ENCODE measurements at regions not wholly inside any gene's neighbourhood (a gene's known extent, or its start where the extent isn't known, plus 50 kb on each side); places are given as distances from the start of the nearest gene placed in this dataset.

DNA sequence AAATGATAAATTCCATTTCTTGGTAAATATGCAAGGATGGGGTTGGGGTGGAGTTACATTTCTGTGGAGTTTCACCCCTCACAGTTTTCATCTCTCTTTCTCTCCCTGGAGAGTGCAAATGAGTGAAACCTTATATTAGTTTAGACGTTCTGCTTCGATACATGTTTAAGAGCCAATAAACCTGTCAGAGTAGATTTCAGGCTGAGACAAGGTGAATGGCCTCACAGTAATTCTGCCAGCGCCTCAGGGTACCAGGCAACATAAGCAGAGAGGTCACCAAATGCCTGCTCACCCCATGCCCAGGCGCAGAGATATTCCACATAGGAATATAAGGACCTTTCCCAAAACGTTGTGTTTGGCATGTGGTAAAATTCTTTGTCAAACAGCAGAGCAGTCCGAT is 154.9 kb upstream of the VLDLR start:
- H3K27ac ChIP-seq (ENCODE audit: low read depth in 1 of 2, low read length in 2 of 2) = no peak overlapping the region
- intact Hi-C loops (cut with DNase I) = no loop called here
- WGBS, 2 donors = 68 to 73% methylated on average over 6 of the region's 6 CpGs
- H3K4me1 ChIP-seq (ENCODE audit: control insufficient read depth in 1 of 2, insufficient read depth in 2 of 2, low read length in 2 of 2) = no peaks in the 10 kb centered on the region
- DNase-seq (no peak), ATAC-seq (ENCODE audit: low FRiP score) (no peak)
- no peaks in the 10 kb centered on the region for H3K36me3 ChIP-seq (ENCODE audit: control insufficient read depth in 1 of 2, insufficient read depth in 2 of 2, low read length in 1 of 2)
- H3K9me3 ChIP-seq (ENCODE audit: control insufficient read depth, low read length) = no peaks in the 10 kb centered on the region
- no peak overlapping the region for H3K4me3 ChIP-seq (ENCODE audit: low read length in 2 of 2)
- no peaks in the 10 kb centered on the region for H3K27me3 ChIP-seq (ENCODE audit: control insufficient read depth in 1 of 2, insufficient read depth in 2 of 2, low read length in 1 of 2)

DNA sequence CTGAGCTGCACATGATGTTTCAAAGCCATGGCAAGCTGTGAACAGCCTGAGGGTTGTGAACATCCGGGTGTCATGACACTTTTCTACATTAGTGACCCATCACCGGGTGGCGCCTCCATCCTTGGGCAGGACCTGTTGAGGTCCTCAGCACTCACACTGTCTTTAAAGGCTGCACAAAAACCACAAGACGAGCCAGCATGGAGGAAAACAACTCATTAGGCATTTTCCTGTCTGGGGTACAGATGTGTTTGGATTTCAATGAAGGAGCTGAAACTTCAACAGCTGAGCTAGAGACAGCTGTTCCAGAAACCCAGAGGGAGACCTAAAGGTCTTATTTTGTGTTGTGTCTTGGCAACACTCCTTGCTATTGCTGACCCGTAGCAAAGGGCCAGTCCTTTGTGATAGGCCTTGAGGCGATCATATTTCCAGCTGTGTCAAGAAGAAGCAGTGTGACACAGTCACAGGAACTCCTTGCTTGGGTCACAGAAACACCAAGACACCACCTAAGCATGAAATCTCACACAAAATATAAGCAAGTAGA is 151.8 kb upstream of the VLDLR start:
- WGBS, 2 donors = 54 to 61% methylated on average over 6 of the region's 6 CpGs
- Histone ChIP-seq H3K9me3 (ENCODE audit: control insufficient read depth, low read length) (no peaks in the 10 kb centered on the region), H3K36me3 (ENCODE audit: control insufficient read depth in 1 of 2, insufficient read depth in 2 of 2, low read length in 1 of 2) (no peaks in the 10 kb centered on the region), H3K27ac (ENCODE audit: low read depth in 1 of 2, low read length in 2 of 2) (no peak overlapping the region), H3K27me3 (ENCODE audit: control insufficient read depth in 1 of 2, insufficient read depth in 2 of 2, low read length in 1 of 2) (no peaks in the 10 kb centered on the region), H3K4me1 (ENCODE audit: control insufficient read depth in 1 of 2, insufficient read depth in 2 of 2, low read length in 2 of 2) (no peaks in the 10 kb centered on the region), H3K4me3 (ENCODE audit: low read length in 2 of 2) (no peak overlapping the region)
- no peak for DNase-seq
- peak; percentile 36 for ATAC-seq (ENCODE audit: low FRiP score)
- intact Hi-C loops (cut with DNase I) = loop anchor here in 1 of 2 donors (10.0 kb wide), 1 partner anchor 365 kb away; no protein-coding TSS in a partner anchor

DNA sequence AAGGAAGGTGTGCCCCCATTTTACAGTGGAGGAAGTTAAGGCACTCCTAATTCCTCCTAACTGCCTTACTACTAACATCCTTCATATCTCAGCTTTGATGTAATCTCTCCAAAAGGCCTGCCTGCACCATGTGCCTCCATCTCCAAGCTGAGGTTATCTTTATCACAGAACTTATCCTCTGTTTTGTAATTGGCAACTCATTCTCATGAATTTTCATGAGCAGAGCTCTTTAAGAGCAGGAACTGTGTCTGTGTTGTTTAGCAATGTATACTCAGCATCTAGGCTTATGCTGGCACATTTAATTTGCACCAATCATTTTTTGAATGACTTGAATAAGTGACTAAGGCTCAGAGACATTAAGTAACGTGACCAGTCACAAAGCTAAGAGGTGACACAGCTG is 147.9 kb upstream of the VLDLR start:
- Histone ChIP-seq H3K4me1 (ENCODE audit: control insufficient read depth in 1 of 2, insufficient read depth in 2 of 2, low read length in 2 of 2) (no peaks in the 10 kb centered on the region), H3K36me3 (ENCODE audit: control insufficient read depth in 1 of 2, insufficient read depth in 2 of 2, low read length in 1 of 2) (no peaks in the 10 kb centered on the region), H3K27me3 (ENCODE audit: control insufficient read depth in 1 of 2, insufficient read depth in 2 of 2, low read length in 1 of 2) (no peaks in the 10 kb centered on the region), H3K27ac (ENCODE audit: low read depth in 1 of 2, low read length in 2 of 2) (no peak overlapping the region), H3K4me3 (ENCODE audit: low read length in 2 of 2) (no peak overlapping the region), H3K9me3 (ENCODE audit: control insufficient read depth, low read length) (no peaks in the 10 kb centered on the region)
- intact Hi-C loops (cut with DNase I) = loop anchor here in 1 of 2 donors (10.0 kb wide), 1 partner anchor 361 kb away; no protein-coding TSS in a partner anchor
- WGBS, 2 donors = 79 to 84% methylated on average over 1 of the region's 1 CpG
- DNase-seq (no peak), ATAC-seq (ENCODE audit: low FRiP score) (no peak)

DNA sequence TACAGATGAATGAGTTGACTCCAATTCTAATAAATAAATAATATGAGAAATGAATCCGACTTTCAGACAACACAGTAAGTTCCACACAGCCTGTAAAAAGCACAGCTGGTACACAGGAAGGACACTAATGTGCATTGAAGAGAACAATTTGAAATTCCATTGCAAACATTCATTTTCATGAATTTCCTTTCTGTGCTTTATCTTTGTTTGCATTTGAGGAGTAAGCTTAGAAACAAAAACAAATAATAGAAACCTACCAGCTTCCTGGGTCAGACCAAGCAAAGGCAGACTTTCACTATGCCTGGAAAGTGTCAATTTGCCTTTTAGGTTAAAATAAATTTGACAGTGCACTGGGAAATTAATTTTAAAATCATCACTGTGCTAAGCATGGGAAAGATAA is 143.8 kb upstream of the VLDLR start:
- no peak for DNase-seq
- Histone ChIP-seq H3K36me3 (ENCODE audit: control insufficient read depth in 1 of 2, insufficient read depth in 2 of 2, low read length in 1 of 2) (no peaks in the 10 kb centered on the region), H3K27ac (ENCODE audit: low read depth in 1 of 2, low read length in 2 of 2) (no peak overlapping the region), H3K4me3 (ENCODE audit: low read length in 2 of 2) (no peak overlapping the region), H3K27me3 (ENCODE audit: control insufficient read depth in 1 of 2, insufficient read depth in 2 of 2, low read length in 1 of 2) (no peaks in the 10 kb centered on the region), H3K9me3 (ENCODE audit: control insufficient read depth, low read length) (no peaks in the 10 kb centered on the region), H3K4me1 (ENCODE audit: control insufficient read depth in 1 of 2, insufficient read depth in 2 of 2, low read length in 2 of 2) (no peaks in the 10 kb centered on the region)
- intact Hi-C loops (cut with DNase I) = loop anchor here in 1 of 2 donors (10.0 kb wide), 1 partner anchor 357 kb away; no protein-coding TSS in a partner anchor
- ATAC-seq (ENCODE audit: low FRiP score) = no peak
- WGBS, 2 donors = 58 to 71% methylated on average over 1 of the region's 1 CpG

DNA sequence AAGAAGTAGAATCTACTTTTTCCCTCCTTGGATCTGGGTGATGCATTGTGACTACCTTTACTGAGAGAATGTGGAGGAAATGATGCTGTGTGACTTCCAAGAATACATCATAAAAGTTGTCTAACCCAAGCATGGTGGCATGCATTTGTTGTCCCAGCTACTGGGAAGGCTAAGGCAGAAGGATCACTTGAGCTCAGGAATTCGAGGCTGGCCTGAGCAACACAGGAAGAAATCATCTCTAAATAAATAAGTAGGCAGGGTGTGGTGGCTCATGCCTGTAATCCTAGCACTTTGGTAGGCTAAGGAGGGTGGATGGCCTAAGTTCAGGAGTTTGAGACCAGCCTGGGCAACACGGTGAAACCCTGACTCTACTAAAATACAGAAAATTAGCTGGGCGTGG is 143.2 kb upstream of the VLDLR start:
- H3K36me3 ChIP-seq (ENCODE audit: control insufficient read depth in 1 of 2, insufficient read depth in 2 of 2, low read length in 1 of 2) = no peaks in the 10 kb centered on the region
- no peaks in the 10 kb centered on the region for H3K4me1 ChIP-seq (ENCODE audit: control insufficient read depth in 1 of 2, insufficient read depth in 2 of 2, low read length in 2 of 2)
- no peak for DNase-seq
- ATAC-seq (ENCODE audit: low FRiP score) = no peak
- 78 to 84% methylated on average over 3 of the region's 3 CpGs for WGBS, 2 donors
- no peak overlapping the region for H3K27ac ChIP-seq (ENCODE audit: low read depth in 1 of 2, low read length in 2 of 2)
- no peaks in the 10 kb centered on the region for H3K27me3 ChIP-seq (ENCODE audit: control insufficient read depth in 1 of 2, insufficient read depth in 2 of 2, low read length in 1 of 2)
- intact Hi-C loops (cut with DNase I) = loop anchor here in 1 of 2 donors (10.0 kb wide), 1 partner anchor 356 kb away; no protein-coding TSS in a partner anchor
- no peaks in the 10 kb centered on the region for H3K9me3 ChIP-seq (ENCODE audit: control insufficient read depth, low read length)
- H3K4me3 ChIP-seq (ENCODE audit: low read length in 2 of 2) = no peak overlapping the region

DNA sequence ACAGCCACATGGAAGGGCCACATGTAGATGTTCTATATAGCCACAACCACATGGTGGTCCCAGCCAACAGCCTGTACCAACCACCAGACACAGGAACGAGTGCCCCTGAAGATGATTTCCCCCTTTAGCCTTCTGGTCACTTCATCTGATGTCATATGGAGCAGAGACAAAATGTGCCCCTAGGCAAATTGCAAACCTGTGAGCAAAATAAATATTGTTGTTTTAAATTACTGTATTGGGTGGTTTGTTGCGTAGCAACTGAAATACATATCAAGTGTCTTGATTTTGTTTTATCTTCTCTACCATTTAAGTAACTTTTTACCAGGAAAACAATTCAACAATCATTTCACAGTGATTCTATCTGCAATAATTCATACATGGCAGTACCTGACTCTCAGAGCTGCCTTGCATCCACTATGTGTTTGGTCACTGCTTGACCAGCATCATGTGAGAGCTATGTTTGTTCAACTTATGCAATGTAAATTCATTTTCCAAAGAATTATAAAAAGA is 142.5 kb upstream of the VLDLR start:
- Histone ChIP-seq H3K4me1 (ENCODE audit: control insufficient read depth in 1 of 2, insufficient read depth in 2 of 2, low read length in 2 of 2) (no peaks in the 10 kb centered on the region), H3K9me3 (ENCODE audit: control insufficient read depth, low read length) (no peaks in the 10 kb centered on the region), H3K27ac (ENCODE audit: low read depth in 1 of 2, low read length in 2 of 2) (no peak overlapping the region), H3K36me3 (ENCODE audit: control insufficient read depth in 1 of 2, insufficient read depth in 2 of 2, low read length in 1 of 2) (no peaks in the 10 kb centered on the region), H3K4me3 (ENCODE audit: low read length in 2 of 2) (no peak overlapping the region), H3K27me3 (ENCODE audit: control insufficient read depth in 1 of 2, insufficient read depth in 2 of 2, low read length in 1 of 2) (no peaks in the 10 kb centered on the region)
- DNase-seq (no peak), ATAC-seq (ENCODE audit: low FRiP score) (no peak)
- intact Hi-C loops (cut with DNase I) = loop anchor here in 1 of 2 donors (10.0 kb wide), 1 partner anchor 356 kb away; no protein-coding TSS in a partner anchor
- 92 to 93% methylated on average over 2 of the region's 2 CpGs for WGBS, 2 donors

DNA sequence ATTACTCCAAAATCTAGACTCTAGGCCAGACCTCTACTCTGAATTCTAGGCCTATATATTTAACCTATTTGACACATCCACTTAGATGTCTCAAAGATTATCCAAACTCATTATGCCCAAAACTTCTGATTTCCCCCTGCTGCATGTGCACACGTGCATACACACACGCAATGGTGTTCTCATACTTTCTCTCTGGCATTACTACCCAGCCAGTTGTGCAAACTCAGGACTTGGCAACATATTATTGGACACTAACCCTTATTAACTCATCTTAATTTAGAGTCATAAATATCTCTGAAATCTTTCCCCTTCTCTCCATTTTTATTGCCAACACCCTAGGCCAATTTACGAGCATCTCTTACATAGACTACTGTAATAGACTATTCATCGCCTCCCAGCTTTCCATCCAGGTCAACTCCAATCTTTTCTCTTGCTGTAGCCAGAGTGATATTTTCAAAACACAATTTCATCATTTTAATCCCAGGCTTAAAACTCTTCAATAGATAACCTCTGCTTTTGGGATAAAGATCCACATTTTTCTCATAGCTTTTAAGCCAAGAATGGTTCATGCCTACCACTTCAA is 141.2 kb upstream of the VLDLR start:
- intact Hi-C loops (cut with DNase I) = loop anchor here in 1 of 2 donors (10.0 kb wide), 1 partner anchor 54 kb away; no protein-coding TSS in a partner anchor
- Histone ChIP-seq H3K9me3 (ENCODE audit: control insufficient read depth, low read length) (no peaks in the 10 kb centered on the region), H3K4me1 (ENCODE audit: control insufficient read depth in 1 of 2, insufficient read depth in 2 of 2, low read length in 2 of 2) (no peaks in the 10 kb centered on the region), H3K4me3 (ENCODE audit: low read length in 2 of 2) (no peak overlapping the region), H3K36me3 (ENCODE audit: control insufficient read depth in 1 of 2, insufficient read depth in 2 of 2, low read length in 1 of 2) (no peaks in the 10 kb centered on the region), H3K27me3 (ENCODE audit: control insufficient read depth in 1 of 2, insufficient read depth in 2 of 2, low read length in 1 of 2) (no peaks in the 10 kb centered on the region), H3K27ac (ENCODE audit: low read depth in 1 of 2, low read length in 2 of 2) (no peak overlapping the region)
- 97 to 98% methylated on average over 4 of the region's 4 CpGs for WGBS, 2 donors
- ATAC-seq (ENCODE audit: low FRiP score) (peak; percentile 52), DNase-seq (no peak)

DNA sequence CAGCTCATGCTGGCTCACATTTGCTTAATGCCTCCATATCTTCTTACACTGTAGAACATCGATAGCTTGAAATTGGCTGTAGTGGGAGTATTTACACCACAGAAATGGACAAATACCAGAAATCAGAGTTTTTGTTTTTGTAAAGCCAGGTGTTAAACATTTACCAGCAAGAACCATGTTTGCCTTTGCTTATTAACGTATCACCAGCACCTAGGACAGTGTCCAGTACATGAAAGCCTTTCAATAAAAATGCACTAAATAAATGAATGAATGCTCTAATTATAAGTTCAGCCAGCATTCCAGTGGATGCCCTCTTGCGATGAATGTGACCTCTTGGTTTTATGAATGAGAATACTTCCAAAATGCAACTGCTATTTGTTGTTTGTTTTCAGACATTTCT is 140.4 kb upstream of the VLDLR start:
- Histone ChIP-seq H3K27me3 (ENCODE audit: control insufficient read depth in 1 of 2, insufficient read depth in 2 of 2, low read length in 1 of 2) (no peaks in the 10 kb centered on the region), H3K4me1 (ENCODE audit: control insufficient read depth in 1 of 2, insufficient read depth in 2 of 2, low read length in 2 of 2) (no peaks in the 10 kb centered on the region), H3K36me3 (ENCODE audit: control insufficient read depth in 1 of 2, insufficient read depth in 2 of 2, low read length in 1 of 2) (no peaks in the 10 kb centered on the region), H3K27ac (ENCODE audit: low read depth in 1 of 2, low read length in 2 of 2) (no peak overlapping the region), H3K4me3 (ENCODE audit: low read length in 2 of 2) (no peak overlapping the region), H3K9me3 (ENCODE audit: control insufficient read depth, low read length) (no peaks in the 10 kb centered on the region)
- DNase-seq = no peak
- 92 to 96% methylated on average over 3 of the region's 3 CpGs for WGBS, 2 donors
- ATAC-seq (ENCODE audit: low FRiP score) = no peak
- intact Hi-C loops (cut with DNase I) = loop anchor here in 1 of 2 donors (10.0 kb wide), 1 partner anchor 54 kb away; no protein-coding TSS in a partner anchor

DNA sequence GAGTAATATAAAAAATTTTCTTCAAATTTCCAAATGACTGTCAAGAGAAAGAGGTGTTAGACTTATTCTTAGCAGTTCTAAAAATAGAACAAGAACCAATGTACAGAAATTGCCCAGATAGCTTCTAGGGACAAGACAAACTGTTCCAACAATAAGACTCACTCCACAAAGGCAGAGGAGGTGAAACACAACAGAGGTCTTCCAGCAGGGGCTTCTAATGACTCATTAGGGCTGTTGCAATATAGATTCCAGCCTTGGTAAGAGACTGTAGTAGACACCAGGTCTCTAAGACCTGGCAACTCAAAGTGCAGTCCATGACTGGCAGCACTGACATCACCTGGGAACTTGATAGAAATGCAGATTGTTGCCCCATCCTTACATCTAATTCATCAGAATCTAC is 134.6 kb upstream of the VLDLR start:
- DNase-seq (no peak), ATAC-seq (ENCODE audit: low FRiP score) (no peak)
- Histone ChIP-seq H3K27me3 (ENCODE audit: control insufficient read depth in 1 of 2, insufficient read depth in 2 of 2, low read length in 1 of 2) (no peaks in the 10 kb centered on the region), H3K27ac (ENCODE audit: low read depth in 1 of 2, low read length in 2 of 2) (no peak overlapping the region), H3K4me3 (ENCODE audit: low read length in 2 of 2) (no peak overlapping the region), H3K36me3 (ENCODE audit: control insufficient read depth in 1 of 2, insufficient read depth in 2 of 2, low read length in 1 of 2) (no peaks in the 10 kb centered on the region), H3K4me1 (ENCODE audit: control insufficient read depth in 1 of 2, insufficient read depth in 2 of 2, low read length in 2 of 2) (no peaks in the 10 kb centered on the region), H3K9me3 (ENCODE audit: control insufficient read depth, low read length) (no peaks in the 10 kb centered on the region)
- intact Hi-C loops (cut with DNase I) = loop anchor here in 1 of 2 donors (10.0 kb wide), 1 partner anchor 48 kb away; no protein-coding TSS in a partner anchor
